Astrocyte (in vitro differentiated cells and primary cell): ENCODE measurements at regions not wholly inside any gene's neighbourhood (a gene's known extent, or its start where the extent isn't known, plus 50 kb on each side); places are given as distances from the start of the nearest gene placed in this dataset.

ENCODE experiments used
- EZH2 ChIP-seq: IDR thresholded peaks from 2 replicates; pipeline ENCODE4 v1.6.1; 2012; ENCODE audit warnings: mild to moderate bottlenecking, low read length, inconsistent platforms; ENCODE audit not compliant: insufficient read depth
- TF ChIP-seq, protein P1 (sequence below): IDR thresholded peaks from 2 replicates; pipeline ENCODE4 v1.5.1; 2011; ENCODE audit warnings: low read depth, mild to moderate bottlenecking, inconsistent platforms, low read length, moderate library complexity; ENCODE audit not compliant: insufficient read depth

DNA sequence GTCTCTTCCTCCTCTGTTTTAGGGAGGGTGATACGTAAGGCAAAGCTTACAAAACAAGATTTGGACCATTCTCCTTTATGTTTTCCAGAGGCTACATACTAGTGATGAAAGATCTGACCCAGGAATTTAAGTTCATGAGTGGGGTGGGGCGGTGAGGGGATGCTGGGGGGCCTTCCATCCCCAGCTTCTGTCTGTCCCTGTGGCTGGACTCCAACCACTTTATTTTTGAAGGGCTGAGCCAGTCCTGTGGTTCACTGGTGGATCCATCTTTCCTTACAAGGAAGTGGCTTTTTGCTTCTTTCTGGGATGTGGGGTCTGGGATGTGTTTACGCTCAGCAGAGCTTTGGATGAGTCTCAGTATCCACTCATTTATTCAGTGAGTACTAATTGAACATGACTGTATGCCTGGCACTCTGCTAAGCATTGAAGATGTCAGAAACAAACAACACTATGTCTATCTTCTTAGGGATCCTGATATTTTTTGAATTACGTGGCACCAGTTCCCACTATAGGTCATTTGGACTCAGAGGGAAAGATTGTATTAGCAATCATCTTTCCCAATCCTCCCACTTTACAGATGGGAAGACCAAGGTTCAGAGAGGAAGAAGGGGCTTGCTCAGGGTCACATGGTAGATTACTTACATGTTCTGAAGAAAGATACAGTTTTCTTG is 291.8 kb upstream of the TBX3 start:
- TF ChIP-seq, protein P1, sequence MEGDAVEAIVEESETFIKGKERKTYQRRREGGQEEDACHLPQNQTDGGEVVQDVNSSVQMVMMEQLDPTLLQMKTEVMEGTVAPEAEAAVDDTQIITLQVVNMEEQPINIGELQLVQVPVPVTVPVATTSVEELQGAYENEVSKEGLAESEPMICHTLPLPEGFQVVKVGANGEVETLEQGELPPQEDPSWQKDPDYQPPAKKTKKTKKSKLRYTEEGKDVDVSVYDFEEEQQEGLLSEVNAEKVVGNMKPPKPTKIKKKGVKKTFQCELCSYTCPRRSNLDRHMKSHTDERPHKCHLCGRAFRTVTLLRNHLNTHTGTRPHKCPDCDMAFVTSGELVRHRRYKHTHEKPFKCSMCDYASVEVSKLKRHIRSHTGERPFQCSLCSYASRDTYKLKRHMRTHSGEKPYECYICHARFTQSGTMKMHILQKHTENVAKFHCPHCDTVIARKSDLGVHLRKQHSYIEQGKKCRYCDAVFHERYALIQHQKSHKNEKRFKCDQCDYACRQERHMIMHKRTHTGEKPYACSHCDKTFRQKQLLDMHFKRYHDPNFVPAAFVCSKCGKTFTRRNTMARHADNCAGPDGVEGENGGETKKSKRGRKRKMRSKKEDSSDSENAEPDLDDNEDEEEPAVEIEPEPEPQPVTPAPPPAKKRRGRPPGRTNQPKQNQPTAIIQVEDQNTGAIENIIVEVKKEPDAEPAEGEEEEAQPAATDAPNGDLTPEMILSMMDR, result no peak
- TF ChIP-seq EZH2, result no peak
